Retina (tissue), 1 donor: ENCODE measurements at regions not wholly inside any gene's neighbourhood (a gene's known extent, or its start where the extent isn't known, plus 50 kb on each side); places are given as distances from the start of the nearest gene placed in this dataset.
"Not testable (repeated sequence)": the region's sequence is repeated elsewhere in the genome, so short reads cannot be mapped to it uniquely, and the experiment has no call there.

Experiments
- DNase-seq: peaks from one replicate; pipeline ENCODE4 v3.0.0-alpha.2; 2016

- no peak for DNase-seq
Measured at GRCh38 chr2:187055463-187055862, 206.5 kb upstream of the ZSWIM2 start.

GRCh38 chr2:187054501-187055319, 205.7 kb upstream of the ZSWIM2 start:
- no peak for DNase-seq

- no peak for DNase-seq
Measured at GRCh38 chr2:187051350-187051749, 202.4 kb upstream of the ZSWIM2 start.

DNA sequence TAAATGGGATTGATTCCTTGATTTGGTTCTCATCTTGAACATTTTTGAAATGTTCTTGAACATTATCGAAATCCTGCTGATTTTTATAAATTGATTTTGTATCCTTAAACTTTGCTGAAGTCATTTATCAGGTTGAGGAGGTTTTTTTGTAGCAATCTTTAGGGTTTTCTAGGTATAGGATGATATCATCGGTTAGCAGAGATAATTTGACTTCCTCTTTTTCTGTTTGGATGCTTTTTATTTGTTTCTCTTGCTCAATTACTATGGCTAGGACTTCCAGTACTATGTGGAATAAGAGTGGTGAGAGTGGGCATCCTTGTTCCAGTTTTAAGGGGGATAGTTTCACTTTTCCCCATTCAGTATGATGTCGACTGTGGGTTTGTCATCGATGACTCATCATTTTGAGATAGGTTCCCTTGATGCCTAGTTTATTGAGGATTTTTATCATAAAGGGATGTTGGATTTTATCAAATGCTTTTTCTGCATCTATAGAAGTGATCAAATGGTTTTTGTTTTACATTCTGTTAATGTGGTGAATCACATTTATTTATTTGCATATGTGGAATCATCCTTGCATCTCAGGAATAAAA, 201.5 kb upstream of the ZSWIM2 start:
- DNase-seq: no peak

DNA sequence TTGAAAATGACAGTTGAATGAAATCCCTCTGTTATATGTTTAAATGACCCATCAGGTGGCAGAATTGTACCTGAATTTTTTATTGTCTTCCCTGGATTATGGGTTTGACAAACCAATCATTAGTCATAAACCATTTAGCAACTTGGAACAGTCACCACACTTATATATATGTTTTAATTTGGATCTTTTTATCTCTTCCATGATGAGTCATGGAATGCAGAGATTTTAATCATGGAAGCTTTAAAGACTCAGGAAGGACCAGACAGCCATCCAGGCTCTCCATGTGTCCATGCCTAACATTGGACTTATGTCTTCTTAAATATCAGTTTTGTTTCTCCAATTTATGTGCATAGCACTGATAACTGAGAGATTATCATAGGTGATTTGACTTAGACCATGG, 188.3 kb upstream of the ZSWIM2 start:
- no peak for DNase-seq

GRCh38 chr2:187034434-187034833, 185.5 kb upstream of the ZSWIM2 start:
- no peak for DNase-seq

GRCh38 chr2:187024739-187025138, 175.8 kb upstream of the ZSWIM2 start:
- DNase-seq: no peak

DNA sequence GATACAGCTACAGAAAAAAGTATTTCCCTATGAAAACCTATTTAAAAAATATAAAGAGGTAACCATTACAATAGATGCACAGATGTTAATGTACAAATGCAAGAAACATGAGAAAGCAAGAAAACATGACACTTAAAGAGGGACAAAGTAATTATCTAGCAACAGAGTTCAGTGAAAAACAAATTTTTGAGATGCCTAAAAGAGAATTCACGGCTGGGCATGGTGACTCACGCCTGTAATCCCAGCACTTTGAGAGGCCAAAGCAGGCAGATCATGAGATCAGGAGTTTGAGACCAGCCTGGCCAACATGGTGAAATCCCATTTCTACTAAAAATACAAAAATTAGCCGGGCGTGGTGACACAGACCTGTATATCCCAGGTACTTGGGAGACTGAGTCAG, 175.0 kb upstream of the ZSWIM2 start:
- not testable (repeated sequence) for DNase-seq

GRCh38 chr2:187017438-187017837, 168.5 kb upstream of the ZSWIM2 start:
- DNase-seq: no peak

DNA sequence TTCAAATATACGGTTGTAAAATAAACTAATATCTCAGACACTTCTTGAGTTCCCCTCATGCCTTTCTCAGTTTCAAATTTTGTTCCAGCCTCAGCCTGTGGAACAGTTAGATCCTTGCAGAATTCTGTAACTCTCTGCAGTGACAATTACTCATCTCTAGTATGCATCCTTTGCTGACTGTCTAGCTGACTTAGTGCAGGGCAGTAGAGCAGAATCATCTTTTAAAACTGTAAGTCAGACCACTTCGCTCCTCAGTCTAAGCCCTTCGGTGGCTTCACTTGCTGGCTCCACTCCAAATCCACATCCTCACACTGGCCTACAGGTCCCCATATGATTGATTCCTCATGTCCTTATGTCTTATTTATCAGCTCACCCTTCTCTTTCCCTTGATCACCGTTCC, 164.1 kb upstream of the ZSWIM2 start:
- DNase-seq: no peak

DNA sequence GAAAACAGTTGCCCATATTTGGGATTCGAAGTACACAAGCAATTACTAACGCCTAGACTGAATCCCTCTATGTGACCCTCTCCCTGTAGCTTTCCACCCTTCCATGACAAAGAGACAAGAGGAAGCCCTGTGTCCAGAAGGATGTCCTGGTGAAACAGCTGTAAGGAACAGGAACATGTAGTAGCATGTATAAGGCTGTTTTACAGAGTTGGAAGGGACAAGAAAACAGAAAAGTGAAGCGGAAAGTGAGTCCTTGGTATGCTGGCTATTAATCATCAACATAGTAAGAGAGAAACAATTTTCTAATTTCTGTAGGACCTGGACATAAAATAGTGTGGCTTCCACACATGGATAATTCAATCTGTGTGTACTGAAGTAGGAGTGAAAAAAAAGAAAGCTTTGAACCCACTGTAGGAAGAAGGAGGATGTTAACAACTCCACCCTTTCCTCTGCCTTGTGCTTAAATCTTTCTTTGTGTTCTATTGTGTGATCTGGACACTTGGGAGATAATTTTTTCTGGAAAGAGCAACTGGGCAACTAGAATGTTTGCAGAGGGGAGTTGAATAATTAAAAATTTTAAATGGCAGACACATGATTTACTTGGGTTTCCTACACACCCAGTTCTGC, 162.3 kb upstream of the ZSWIM2 start:
- DNase-seq: no peak

DNA sequence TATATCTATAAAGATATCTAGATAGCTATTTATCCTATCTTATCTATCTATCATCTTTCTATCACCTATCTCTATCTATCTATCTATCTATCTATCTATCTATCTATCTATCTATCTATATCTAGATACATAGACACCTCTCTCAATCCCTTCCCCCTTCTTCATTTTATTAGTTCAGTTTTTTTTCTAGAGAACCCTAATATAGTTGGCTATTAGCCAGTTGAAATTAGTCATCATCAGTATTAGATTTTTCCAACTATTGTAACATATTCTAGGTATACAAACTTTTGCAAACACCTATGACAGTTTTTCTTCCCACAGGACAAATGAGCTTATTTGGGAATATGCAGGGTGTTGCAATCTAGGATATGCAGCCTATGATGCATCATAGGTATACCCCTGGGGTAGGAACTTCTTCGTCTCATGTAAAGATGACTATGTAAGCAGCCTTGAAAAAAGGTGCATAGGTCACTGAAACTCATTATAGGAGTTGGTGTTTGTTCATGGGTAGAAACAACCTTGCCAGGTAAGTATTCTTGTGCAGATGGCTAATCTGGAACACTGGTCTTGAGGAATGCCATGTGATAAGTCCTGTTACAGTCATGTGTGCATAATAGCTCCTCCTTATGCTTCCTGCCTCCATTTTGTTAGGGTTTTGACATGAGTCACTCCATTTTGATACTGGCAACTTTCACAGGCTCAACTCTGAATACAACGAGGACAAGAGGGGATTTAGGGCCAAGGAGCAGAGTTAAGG, 160.7 kb upstream of the ZSWIM2 start:
- no peak for DNase-seq

DNA sequence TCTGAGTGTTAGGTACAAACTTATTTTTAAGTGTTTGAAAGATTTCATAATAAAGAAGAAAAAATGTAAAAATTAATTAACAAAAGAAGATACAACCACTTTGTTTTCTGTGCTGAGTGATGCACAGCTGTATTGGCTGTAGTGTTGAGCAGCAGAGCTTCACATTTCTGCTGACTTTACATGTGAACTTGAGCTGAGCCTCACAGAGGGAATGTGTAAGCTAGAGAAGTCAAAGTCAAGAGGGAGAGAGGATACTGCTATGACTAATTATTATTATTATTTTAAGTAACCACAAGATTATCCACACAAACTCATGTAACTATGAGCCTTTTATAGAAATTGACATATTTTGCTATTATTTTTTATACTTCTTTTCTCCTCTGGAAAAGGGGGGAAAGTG, 159.1 kb upstream of the ZSWIM2 start:
- DNase-seq: no peak

- DNase-seq: no peak
Measured at GRCh38 chr2:187003611-187004010, 154.6 kb upstream of the ZSWIM2 start.

- DNase-seq: no peak
Measured at GRCh38 chr2:187003038-187003554, 154.1 kb upstream of the ZSWIM2 start.

DNA sequence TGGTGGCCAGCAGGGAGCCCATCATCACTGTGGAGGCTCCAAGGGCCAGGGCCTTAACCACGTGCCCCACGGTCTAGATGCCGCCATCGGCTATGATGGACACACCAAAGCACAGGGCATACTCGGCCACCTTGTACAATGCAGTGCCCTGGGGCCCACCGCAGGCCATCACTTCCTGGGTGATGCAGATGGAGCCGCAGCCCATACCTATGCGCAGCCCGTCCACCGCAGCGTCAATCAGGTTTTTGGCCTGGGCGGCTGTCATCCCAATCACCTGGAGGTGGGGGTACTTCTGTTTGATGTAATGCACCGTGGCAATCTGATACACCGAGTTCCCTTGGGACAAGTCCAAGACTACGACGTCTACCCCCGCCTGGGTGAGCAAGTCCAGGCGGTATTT, 153.3 kb upstream of the ZSWIM2 start:
- DNase-seq: no peak

- no peak for DNase-seq
Measured at GRCh38 chr2:187001248-187001647, 152.3 kb upstream of the ZSWIM2 start.

- no peak for DNase-seq
Measured at GRCh38 chr2:186995092-186995491, 146.1 kb upstream of the ZSWIM2 start.

DNA sequence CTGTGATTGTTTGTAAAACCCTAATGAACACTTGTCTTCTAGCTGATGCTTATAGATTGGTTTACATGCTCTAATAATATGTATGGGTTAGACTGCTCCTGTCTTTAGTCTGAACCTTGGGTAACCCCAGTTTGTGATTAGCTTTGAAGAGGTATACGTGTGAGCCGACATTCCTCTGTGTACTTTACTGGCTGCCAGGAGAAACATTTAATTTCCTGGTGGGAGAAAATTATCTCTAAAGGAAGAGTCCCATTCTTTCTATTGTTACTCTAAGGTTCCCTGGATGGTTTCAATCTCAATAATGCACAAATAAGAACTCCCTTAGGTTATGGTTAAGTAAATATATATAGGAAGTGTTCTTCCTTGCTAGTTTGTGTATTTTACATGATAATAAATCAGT, 143.6 kb upstream of the ZSWIM2 start:
- no peak for DNase-seq

DNA sequence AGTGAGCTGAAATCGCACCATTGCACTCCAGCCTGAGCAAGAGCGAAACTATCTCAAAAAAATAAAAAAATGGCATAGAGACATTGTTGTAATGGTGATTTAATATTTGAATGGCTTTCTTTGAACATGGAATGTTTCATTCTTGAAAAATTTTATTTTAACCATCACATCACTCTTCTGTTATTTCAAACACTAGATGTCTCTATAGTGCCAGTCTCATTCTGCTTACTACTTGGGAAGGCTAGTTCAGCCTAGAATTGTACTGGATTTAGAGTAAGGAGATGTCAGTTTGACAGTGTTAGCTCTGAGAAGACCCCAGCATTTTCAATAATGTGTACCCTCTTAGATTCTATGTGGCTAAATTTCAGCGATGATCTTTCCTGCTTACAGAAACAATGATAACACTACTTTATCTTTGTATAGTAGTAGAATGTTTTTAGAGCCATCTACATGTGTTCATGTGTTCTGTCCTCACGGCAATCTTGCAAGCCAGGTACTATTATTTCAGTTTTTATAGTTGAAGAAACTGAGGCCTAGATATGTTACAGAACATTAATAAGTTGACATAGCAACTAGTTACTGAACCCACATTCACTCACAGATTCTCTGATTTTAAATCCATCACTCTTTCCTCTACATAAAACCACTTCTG, 142.9 kb upstream of the ZSWIM2 start:
- DNase-seq: no peak

DNA sequence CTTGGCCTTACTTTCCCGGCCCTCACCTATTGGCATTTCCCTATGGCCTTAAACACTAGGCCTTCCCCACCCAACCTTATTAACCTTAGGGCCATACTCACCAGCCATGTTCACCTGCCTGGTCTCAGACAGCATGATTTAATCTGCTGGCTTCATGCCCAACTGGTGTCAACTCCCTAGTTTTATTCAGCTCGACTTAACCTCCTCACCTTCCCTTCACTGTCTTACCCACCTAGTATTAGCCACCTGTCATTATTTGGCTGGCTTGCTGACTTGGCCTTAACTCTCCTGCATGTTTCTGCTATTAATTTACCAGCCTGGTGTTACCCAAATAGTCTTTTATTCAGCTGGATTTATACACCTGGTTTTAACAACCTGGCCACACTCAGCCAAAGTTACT, 136.0 kb upstream of the ZSWIM2 start:
- DNase-seq: no peak

- DNase-seq: no peak
Measured at GRCh38 chr2:186984481-186984880, 135.5 kb upstream of the ZSWIM2 start.
